ENCODE measurements at regions not wholly inside any gene's neighbourhood (a gene's known extent, or its start where the extent isn't known, plus 50 kb on each side); places are given as distances from the start of the nearest gene placed in this dataset.

- TF ChIP-seq CTCF (IDR thresholded peaks at IDR 0.05; ENCODE audit: insufficient read depth, low read depth, low read length), result no peak
- H3K4me3 ChIP-seq (ENCODE audit: low read depth, low read length), result no peak overlapping the region
- no peak for DNase-seq (ENCODE audit: low read depth)
These were observed 2728.8 kb downstream of the PCDH7 start for GRCh38 chr4:33448948-33449347.

DNA sequence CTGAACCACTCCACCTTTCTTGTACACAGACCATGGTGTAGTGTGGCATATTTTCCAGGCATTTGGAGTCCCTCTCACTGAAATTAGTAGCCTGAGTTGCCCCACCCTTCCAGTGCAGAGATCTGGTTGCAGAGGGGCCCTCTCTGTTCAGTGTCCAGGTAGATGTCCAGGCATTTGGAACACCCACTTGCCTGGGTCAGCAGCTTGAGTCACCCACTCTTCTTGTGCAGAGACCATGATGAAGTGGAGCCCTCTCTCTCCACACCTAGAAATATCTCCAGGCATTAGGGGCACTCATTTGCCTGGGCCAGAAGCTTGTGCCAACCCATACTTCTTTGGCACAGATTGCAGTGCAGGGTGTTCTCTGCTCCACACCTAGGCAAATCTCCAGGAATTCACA is 2733.3 kb downstream of the PCDH7 start:
- H3K4me3 ChIP-seq (ENCODE audit: low read depth, low read length), result no peak overlapping the region
- no peak for DNase-seq (ENCODE audit: low read depth)
- no peak for TF ChIP-seq CTCF (IDR thresholded peaks at IDR 0.05; ENCODE audit: insufficient read depth, low read depth, low read length)

GRCh38 chr4:33453916-33454315 is 2733.7 kb downstream of the PCDH7 start:
- no peak overlapping the region for H3K4me3 ChIP-seq (ENCODE audit: low read depth, low read length)
- TF ChIP-seq CTCF (IDR thresholded peaks at IDR 0.05; ENCODE audit: insufficient read depth, low read depth, low read length), result no peak
- DNase-seq (ENCODE audit: low read depth), result no peak

GRCh38 chr4:33465565-33465964 is 2745.4 kb downstream of the PCDH7 start:
- DNase-seq (ENCODE audit: low read depth), result no peak
- H3K4me3 ChIP-seq (ENCODE audit: low read depth, low read length), result no peak overlapping the region
- TF ChIP-seq CTCF (IDR thresholded peaks at IDR 0.05; ENCODE audit: insufficient read depth, low read depth, low read length), result no peak

DNA sequence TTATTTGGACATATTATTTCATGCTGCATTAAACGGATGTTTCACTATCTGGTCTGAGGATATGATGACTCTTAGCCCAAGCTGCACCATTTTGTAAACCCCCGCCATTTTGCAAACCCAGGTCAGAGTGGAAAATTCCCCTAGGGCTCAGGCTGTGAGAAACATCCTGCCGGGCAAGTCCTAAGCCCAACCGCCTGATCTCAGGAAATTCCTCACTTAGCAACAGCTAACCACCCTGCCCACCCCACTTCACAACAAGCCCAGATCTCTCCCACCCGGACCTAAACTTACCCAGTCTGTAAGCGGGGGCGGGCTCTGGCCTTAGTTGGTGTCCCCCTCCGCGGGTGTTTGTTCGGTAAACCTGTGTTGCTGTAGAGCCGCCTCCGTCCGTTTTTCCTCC is 2747.1 kb downstream of the PCDH7 start:
- no peak for TF ChIP-seq CTCF (IDR thresholded peaks at IDR 0.05; ENCODE audit: insufficient read depth, low read depth, low read length)

GRCh38 chr4:33470805-33471204 is 2750.6 kb downstream of the PCDH7 start:
- TF ChIP-seq CTCF (IDR thresholded peaks at IDR 0.05; ENCODE audit: insufficient read depth, low read depth, low read length), result no peak
- DNase-seq (ENCODE audit: low read depth), result no peak
- no peak overlapping the region for H3K4me3 ChIP-seq (ENCODE audit: low read depth, low read length)

More for the DNA sequence above, 2747.1 kb downstream of the PCDH7 start:
- H3K4me3 ChIP-seq (ENCODE audit: low read depth, low read length), result no peak overlapping the region
- DNase-seq (ENCODE audit: low read depth), result no peak

DNA sequence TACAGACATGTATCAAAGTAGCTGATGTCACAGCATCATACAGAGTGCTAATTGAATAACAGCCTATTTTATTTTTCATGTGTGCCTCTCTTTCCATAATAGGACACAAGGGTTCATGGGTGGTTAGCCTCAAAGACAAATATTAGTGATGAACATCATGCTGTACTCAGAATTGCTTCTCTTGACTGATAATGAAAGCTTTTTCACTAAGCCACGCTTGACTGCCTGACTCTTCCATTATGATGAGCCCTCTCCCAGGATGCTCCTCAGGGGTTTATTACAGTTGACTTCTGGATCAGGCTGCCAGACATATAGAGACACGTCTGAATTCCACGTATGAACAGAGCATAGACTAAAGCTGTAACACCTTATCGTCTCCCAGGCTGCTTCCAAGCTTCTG is 2757.5 kb downstream of the PCDH7 start:
- no peak for DNase-seq (ENCODE audit: low read depth)
- no peak for TF ChIP-seq CTCF (IDR thresholded peaks at IDR 0.05; ENCODE audit: insufficient read depth, low read depth, low read length)

More for the DNA sequence above, 2757.5 kb downstream of the PCDH7 start:
- H3K4me3 ChIP-seq (ENCODE audit: low read depth, low read length), result no peak overlapping the region
